ENCODE measurements at regions not wholly inside any gene's neighbourhood (a gene's known extent, or its start where the extent isn't known, plus 50 kb on each side); places are given as distances from the start of the nearest gene placed in this dataset.
A peak's percentile ranks its signal among the peaks of the same experiment; 100 is the strongest.

DNA sequence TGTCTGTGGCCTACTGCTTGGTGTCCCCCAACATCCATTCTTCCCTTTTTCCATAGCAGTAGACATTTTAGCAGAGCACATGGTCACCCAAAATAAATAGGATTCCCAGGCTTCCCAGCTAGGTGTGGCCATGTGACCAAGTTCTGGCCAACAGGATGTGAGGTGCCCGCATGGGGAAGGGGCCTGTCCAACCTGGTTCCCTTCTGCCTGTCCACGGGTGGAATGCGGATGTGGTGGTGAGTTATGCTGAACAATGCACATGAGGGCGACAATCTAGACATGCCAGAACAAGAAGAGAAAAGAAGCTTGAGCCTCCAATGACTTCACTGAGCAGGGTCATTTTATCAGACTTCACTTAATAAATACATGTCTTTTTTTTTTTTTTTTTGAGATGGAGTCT, 77.6 kb upstream of the DLG1 start:
- no peak overlapping the region for H3K4me3 ChIP-seq (ENCODE audit: low read depth, low read length)
- no peaks in the 10 kb centered on the region for H3K4me1 ChIP-seq (ENCODE audit: control insufficient read depth, insufficient read depth, low read length)
- ChIA-PET POLR2A (no interaction called here), CTCF (no interaction called here)
- H3K27ac ChIP-seq (ENCODE audit: extremely low read depth, low read depth, low read length) = no peak overlapping the region
- TF ChIP-seq SCRT2 (tag by site-specific recombination; IDR thresholded peaks at IDR 0.05) (no peak), ZNF658 (tag by site-specific recombination; IDR thresholded peaks at IDR 0.05) (no peak), ZBTB48 (tag by site-specific recombination; IDR thresholded peaks at IDR 0.05) (no peak), ZNF530 (tag by site-specific recombination; IDR thresholded peaks at IDR 0.05; ENCODE audit: low read depth) (no peak), ZNF350 (tag by site-specific recombination; IDR thresholded peaks at IDR 0.05) (no peak), ZNF24 (tag by site-specific recombination; IDR thresholded peaks at IDR 0.05) (no peak), TCF7L2 (IDR thresholded peaks at IDR 0.05; ENCODE audit: borderline replicate concordance, low read depth, low read length) (no peak)
- no peaks in the 10 kb centered on the region for H3K9me3 ChIP-seq (ENCODE audit: control insufficient read depth, insufficient read depth, low read depth, low read length)
- no peaks in the 10 kb centered on the region for H3K36me3 ChIP-seq (ENCODE audit: control insufficient read depth in 2 of 2, insufficient read depth in 1 of 2, low read length in 2 of 2)

DNA sequence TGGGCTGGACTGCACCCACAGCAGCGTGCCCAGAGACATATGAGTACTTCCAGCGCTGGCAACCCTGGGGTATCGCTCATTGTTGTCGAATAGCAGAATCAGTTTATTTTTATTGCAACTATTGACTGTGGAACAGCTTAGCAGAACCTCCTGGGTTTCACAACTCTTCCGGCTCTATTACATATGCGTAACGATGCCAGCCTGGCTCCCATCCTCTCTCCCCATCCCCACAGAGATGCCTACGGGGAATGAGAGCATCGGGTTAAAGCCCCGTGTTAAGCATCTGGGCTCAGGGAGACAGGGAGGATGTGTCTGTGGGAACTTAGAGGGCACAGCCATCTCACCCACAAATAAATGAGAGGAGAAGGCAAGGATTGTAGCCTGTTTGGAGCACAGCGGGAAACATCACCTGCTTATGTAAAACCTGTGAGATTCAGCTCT, 76.6 kb upstream of the DLG1 start:
- H3K4me1 ChIP-seq (ENCODE audit: control insufficient read depth, insufficient read depth, low read length) = no peaks in the 10 kb centered on the region
- no peaks in the 10 kb centered on the region for H3K36me3 ChIP-seq (ENCODE audit: control insufficient read depth in 2 of 2, insufficient read depth in 1 of 2, low read length in 2 of 2)
- H3K27ac ChIP-seq (ENCODE audit: extremely low read depth, low read depth, low read length) = no peak overlapping the region
- TF ChIP-seq, protein P1, sequence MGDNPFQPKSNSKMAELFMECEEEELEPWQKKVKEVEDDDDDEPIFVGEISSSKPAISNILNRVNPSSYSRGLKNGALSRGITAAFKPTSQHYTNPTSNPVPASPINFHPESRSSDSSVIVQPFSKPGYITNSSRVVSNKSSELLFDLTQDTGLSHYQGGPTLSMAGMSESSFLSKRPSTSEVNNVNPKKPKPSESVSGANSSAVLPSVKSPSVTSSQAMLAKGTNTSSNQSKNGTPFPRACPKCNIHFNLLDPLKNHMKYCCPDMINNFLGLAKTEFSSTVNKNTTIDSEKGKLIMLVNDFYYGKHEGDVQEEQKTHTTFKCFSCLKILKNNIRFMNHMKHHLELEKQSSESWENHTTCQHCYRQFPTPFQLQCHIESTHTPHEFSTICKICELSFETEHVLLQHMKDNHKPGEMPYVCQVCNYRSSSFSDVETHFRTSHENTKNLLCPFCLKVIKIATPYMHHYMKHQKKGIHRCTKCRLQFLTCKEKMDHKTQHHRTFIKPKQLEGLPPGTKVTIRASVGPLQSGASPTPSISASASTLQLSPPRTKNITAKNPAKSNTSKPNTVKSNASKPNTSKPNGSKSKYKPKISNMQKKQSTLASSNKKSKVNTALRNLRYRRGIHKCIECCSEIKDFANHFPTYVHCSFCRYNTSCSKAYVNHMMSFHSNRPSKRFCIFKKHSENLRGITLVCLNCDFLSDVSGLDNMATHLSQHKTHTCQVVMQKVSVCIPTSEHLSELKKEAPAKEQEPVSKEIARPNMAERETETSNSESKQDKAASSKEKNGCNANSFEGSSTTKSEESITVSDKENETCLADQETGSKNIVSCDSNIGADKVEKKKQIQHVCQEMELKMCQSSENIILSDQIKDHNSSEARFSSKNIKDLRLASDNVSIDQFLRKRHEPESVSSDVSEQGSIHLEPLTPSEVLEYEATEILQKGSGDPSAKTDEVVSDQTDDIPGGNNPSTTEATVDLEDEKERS (tag by site-specific recombination; IDR thresholded peaks at IDR 0.05) = no peak
- TF ChIP-seq ZFHX2 (tag by site-specific recombination; conservative IDR thresholded peaks at IDR 0.05) = 0 out of 2 replicates have a peak, but pooled peaks have one; percentile 6
- TF ChIP-seq, protein P2, sequence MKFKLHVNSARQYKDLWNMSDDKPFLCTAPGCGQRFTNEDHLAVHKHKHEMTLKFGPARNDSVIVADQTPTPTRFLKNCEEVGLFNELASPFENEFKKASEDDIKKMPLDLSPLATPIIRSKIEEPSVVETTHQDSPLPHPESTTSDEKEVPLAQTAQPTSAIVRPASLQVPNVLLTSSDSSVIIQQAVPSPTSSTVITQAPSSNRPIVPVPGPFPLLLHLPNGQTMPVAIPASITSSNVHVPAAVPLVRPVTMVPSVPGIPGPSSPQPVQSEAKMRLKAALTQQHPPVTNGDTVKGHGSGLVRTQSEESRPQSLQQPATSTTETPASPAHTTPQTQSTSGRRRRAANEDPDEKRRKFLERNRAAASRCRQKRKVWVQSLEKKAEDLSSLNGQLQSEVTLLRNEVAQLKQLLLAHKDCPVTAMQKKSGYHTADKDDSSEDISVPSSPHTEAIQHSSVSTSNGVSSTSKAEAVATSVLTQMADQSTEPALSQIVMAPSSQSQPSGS (tag by site-specific recombination; IDR thresholded peaks at IDR 0.05; ENCODE audit: low read depth) = no peak
- TF ChIP-seq, protein P3, sequence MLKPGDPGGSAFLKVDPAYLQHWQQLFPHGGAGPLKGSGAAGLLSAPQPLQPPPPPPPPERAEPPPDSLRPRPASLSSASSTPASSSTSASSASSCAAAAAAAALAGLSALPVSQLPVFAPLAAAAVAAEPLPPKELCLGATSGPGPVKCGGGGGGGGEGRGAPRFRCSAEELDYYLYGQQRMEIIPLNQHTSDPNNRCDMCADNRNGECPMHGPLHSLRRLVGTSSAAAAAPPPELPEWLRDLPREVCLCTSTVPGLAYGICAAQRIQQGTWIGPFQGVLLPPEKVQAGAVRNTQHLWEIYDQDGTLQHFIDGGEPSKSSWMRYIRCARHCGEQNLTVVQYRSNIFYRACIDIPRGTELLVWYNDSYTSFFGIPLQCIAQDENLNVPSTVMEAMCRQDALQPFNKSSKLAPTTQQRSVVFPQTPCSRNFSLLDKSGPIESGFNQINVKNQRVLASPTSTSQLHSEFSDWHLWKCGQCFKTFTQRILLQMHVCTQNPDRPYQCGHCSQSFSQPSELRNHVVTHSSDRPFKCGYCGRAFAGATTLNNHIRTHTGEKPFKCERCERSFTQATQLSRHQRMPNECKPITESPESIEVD (tag by site-specific recombination; IDR thresholded peaks at IDR 0.05) = no peak
- H3K9me3 ChIP-seq (ENCODE audit: control insufficient read depth, insufficient read depth, low read depth, low read length) = no peaks in the 10 kb centered on the region
- ChIA-PET CTCF (no interaction called here), POLR2A (no interaction called here)
- no peak overlapping the region for H3K4me3 ChIP-seq (ENCODE audit: low read depth, low read length)

DNA sequence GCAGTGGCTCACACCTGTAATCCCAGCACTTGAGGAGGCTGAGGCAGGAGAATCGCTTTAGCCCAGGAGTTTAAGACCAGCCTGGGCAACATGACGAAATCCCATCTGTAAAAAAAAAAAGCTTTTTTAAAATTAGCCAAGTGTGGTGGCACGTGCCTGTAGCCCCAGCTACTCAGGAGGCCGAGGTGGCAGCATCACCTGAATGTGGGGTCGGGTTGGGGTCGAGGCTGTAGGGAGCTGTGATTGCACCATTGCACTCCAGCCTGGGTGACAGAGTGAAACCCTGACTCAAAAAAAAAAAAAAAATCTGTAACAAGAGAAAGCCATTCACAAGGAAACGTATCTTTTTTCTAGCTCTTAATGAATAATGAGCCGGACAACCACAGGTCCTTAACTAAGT, 74.7 kb upstream of the DLG1 start:
- no peak overlapping the region for H3K27ac ChIP-seq (ENCODE audit: extremely low read depth, low read depth, low read length)
- TF ChIP-seq ZNF791 (tag by site-specific recombination; IDR thresholded peaks at IDR 0.05) = no peak
- TF ChIP-seq ZNF155 (tag by site-specific recombination; IDR thresholded peaks at IDR 0.05) = no peak
- TF ChIP-seq ZNF610 (tag by site-specific recombination; IDR thresholded peaks at IDR 0.05; ENCODE audit: borderline replicate concordance) = no peak
- TF ChIP-seq, protein P4, sequence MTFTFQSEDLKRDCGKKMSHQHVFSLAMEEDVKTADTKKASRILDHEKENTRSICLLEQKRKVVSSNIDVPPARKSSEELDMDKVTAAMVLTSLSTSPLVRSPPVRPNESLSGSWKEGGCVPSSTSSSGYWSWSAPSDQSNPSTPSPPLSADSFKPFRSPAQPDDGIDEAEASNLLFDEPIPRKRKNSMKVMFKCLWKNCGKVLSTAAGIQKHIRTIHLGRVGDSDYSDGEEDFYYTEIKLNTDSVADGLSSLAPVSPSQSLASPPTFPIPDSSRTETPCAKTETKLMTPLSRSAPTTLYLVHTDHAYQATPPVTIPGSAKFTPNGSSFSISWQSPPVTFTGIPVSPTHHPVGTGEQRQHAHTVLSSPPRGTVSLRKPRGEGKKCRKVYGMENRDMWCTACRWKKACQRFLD (tag by site-specific recombination; IDR thresholded peaks at IDR 0.05) = no peak
- no peak for TF ChIP-seq ZNF112 (tag by site-specific recombination; IDR thresholded peaks at IDR 0.05)
- no peak for TF ChIP-seq ZNF433 (tag by site-specific recombination; IDR thresholded peaks at IDR 0.05; ENCODE audit: low read depth)
- TF ChIP-seq ZNF10 (tag by site-specific recombination; IDR thresholded peaks at IDR 0.05) = no peak
- TF ChIP-seq IKZF3 (tag by site-specific recombination; IDR thresholded peaks at IDR 0.05) = no peak
- TF ChIP-seq ZNF660 (tag by site-specific recombination; IDR thresholded peaks at IDR 0.05) = no peak
- no peak for TF ChIP-seq ZNF138 (tag by site-specific recombination; IDR thresholded peaks at IDR 0.05; ENCODE audit: borderline replicate concordance)
- TF ChIP-seq, protein P5, sequence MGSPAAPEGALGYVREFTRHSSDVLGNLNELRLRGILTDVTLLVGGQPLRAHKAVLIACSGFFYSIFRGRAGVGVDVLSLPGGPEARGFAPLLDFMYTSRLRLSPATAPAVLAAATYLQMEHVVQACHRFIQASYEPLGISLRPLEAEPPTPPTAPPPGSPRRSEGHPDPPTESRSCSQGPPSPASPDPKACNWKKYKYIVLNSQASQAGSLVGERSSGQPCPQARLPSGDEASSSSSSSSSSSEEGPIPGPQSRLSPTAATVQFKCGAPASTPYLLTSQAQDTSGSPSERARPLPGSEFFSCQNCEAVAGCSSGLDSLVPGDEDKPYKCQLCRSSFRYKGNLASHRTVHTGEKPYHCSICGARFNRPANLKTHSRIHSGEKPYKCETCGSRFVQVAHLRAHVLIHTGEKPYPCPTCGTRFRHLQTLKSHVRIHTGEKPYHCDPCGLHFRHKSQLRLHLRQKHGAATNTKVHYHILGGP (tag by site-specific recombination; IDR thresholded peaks at IDR 0.05) = no peak
- no peak for TF ChIP-seq KLF10 (tag by site-specific recombination; IDR thresholded peaks at IDR 0.05)
- no peak for TF ChIP-seq HOXD13 (CRISPR knock-in tag; IDR thresholded peaks at IDR 0.05; ENCODE audit: borderline replicate concordance)
- H3K4me1 ChIP-seq (ENCODE audit: control insufficient read depth, insufficient read depth, low read length) = no peaks in the 10 kb centered on the region
- no peaks in the 10 kb centered on the region for H3K9me3 ChIP-seq (ENCODE audit: control insufficient read depth, insufficient read depth, low read depth, low read length)
- POLR2A ChIA-PET = interaction anchor here (0.7 kb wide), 1 partner anchor 73 kb away, joined by 3 read pairs; no protein-coding TSS in a partner anchor
- CTCF ChIA-PET = interaction anchor here (0.5 to 1.0 kb wide), 3 partner anchors 107 to 704 kb away, joined by 3 read pairs; no protein-coding TSS in a partner anchor
- H3K4me3 ChIP-seq (ENCODE audit: low read depth, low read length) = no peak overlapping the region
- no peaks in the 10 kb centered on the region for H3K36me3 ChIP-seq (ENCODE audit: control insufficient read depth in 2 of 2, insufficient read depth in 1 of 2, low read length in 2 of 2)
